ENCODE measurements at regions not wholly inside any gene's neighbourhood (a gene's known extent, or its start where the extent isn't known, plus 50 kb on each side); places are given as distances from the start of the nearest gene placed in this dataset.

DNA sequence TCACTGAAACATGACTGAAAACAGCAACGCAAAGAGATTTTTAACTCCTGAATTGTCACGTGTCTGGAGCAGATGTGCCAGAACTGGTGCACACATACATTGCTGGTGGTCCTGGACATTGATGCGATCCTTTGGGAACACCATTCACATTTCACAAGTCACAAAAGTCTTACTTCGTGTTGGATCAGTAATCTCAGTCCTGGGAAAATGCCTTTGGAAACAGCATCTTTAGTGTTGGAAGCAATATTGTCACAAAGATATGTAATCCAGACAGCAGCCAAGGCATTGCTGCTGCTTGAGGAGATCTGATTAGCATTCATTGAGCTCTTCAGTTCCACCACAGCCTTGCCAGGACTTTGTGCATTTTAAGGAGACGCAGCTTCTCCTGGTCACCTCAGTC is 126.2 kb upstream of the SH3BP4 start:
- no peaks in the 10 kb centered on the region for H3K36me3 Mint-ChIP-seq
- DNase-seq (ENCODE audit: low spot score in 2 of 2) (no peak), ATAC-seq (no peak)
- H3K27ac Mint-ChIP-seq, result no peak overlapping the region
- H3K9me3 Mint-ChIP-seq, result no peaks in the 10 kb centered on the region

- Mint-ChIP-seq H3K36me3 (no peaks in the 10 kb centered on the region), H3K9me3 (no peaks in the 10 kb centered on the region), H3K27ac (no peak overlapping the region)
- no peak for DNase-seq (ENCODE audit: low spot score in 2 of 2)
- no peak for ATAC-seq
Measured at GRCh38 chr2:234823877-234824376, 127.9 kb upstream of the SH3BP4 start.

GRCh38 chr2:234823196-234823876 is 128.5 kb upstream of the SH3BP4 start:
- ATAC-seq, result no peak
- no peak for DNase-seq (ENCODE audit: low spot score in 2 of 2)
- no peaks in the 10 kb centered on the region for H3K36me3 Mint-ChIP-seq
- H3K9me3 Mint-ChIP-seq, result no peaks in the 10 kb centered on the region
- H3K27ac Mint-ChIP-seq, result no peak overlapping the region

- Mint-ChIP-seq H3K9me3 (no peaks in the 10 kb centered on the region), H3K36me3 (no peaks in the 10 kb centered on the region), H3K27ac (no peak overlapping the region)
- ATAC-seq, result no peak
- no peak for DNase-seq (ENCODE audit: low spot score in 2 of 2)
Measured at GRCh38 chr2:234821946-234822475, 129.8 kb upstream of the SH3BP4 start.

DNA sequence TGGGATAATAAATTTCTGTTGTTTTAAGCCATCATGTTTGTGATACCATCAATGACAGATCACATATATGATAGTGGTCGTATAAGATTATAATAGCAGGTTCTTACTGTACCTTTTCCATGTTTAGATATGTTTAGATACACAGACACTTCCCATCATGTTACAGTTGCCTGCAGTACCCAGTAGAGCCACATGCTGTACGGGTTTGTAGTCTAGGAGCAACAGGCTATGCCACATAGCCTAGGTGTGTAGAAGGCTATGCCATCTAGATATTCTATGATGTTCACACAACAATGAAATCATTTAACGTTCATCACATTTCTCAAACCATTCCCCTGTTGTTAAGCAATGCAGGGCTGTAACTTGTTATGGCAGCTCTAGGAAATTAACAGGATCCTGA is 132.9 kb upstream of the SH3BP4 start:
- ATAC-seq (no peak), DNase-seq (ENCODE audit: low spot score in 2 of 2) (no peak)
- H3K27ac Mint-ChIP-seq, result no peak overlapping the region
- no peaks in the 10 kb centered on the region for H3K9me3 Mint-ChIP-seq
- H3K36me3 Mint-ChIP-seq, result no peaks in the 10 kb centered on the region

DNA sequence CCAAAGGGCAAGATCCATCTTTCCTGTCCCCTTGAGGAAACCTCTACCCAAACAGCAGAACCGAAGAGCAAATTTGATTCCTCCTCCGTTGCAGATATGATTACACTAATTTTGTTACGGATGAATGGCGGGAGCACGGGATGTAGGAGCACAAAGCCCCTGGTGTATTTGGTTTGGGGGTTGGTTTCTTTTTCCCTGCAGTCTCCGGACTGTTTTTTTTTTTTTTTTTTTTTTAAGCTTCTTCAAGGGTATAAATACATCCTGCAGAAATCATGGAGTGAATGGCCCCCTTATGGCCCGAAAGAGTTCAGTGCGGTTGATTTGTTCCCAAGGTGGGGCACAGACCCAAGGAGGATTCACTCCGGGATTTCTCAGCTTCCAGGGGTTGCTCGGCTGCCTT is 135.3 kb upstream of the SH3BP4 start:
- H3K9me3 Mint-ChIP-seq, result no peaks in the 10 kb centered on the region
- H3K36me3 Mint-ChIP-seq, result no peaks in the 10 kb centered on the region
- ATAC-seq (no peak), DNase-seq (ENCODE audit: low spot score in 2 of 2) (no peak)
- no peak overlapping the region for H3K27ac Mint-ChIP-seq

- H3K9me3 Mint-ChIP-seq, result no peaks in the 10 kb centered on the region
- no peak overlapping the region for H3K27ac Mint-ChIP-seq
- H3K36me3 Mint-ChIP-seq, result no peaks in the 10 kb centered on the region
- no peak for DNase-seq (ENCODE audit: low spot score in 2 of 2)
- no peak for ATAC-seq
Measured at GRCh38 chr2:234816056-234816455, 135.8 kb upstream of the SH3BP4 start.

DNA sequence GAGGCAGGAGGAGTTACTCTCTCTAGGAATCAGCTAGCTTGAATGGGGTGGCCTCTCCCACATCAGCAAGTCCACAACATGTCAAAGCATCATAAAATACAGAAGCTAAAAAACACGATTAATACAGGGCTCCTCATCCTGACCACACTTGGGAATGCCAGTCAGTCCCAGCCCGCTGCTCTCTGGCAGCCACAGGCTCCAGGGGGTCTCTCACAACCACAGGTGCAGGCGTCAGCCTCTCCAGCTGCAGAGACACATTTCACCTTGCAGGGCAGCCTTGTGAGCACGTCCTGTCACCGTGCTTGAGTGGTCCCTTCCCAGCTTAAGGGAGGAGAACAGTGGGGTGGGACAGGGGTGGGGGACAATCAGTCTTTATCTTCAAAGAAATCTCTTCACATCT is 137.4 kb upstream of the SH3BP4 start:
- no peak for DNase-seq (ENCODE audit: low spot score in 2 of 2)
- ATAC-seq, result no peak
- Mint-ChIP-seq H3K27ac (no peak overlapping the region), H3K9me3 (no peaks in the 10 kb centered on the region), H3K36me3 (no peaks in the 10 kb centered on the region)

DNA sequence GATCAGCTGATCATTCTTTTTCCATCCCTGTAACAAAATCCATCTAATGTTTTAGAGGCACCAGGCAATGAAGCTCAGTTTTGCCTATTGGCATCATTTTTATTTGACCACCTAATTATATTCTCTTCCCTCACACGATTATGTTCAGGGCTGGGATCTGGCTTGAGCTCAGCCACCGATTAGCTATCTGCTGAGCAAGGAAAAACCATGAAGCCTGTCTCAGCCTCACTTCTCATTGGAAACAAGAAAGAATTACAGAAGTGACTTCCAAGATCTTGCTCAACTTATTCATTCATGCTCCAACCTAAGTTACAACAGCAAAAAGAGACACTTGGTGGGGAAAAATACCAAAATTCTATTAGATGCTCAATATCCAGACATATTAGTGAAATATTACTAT is 139.0 kb upstream of the SH3BP4 start:
- DNase-seq (ENCODE audit: low spot score in 2 of 2), result no peak
- no peaks in the 10 kb centered on the region for H3K9me3 Mint-ChIP-seq
- no peak for ATAC-seq
- no peaks in the 10 kb centered on the region for H3K36me3 Mint-ChIP-seq
- H3K27ac Mint-ChIP-seq, result no peak overlapping the region

DNA sequence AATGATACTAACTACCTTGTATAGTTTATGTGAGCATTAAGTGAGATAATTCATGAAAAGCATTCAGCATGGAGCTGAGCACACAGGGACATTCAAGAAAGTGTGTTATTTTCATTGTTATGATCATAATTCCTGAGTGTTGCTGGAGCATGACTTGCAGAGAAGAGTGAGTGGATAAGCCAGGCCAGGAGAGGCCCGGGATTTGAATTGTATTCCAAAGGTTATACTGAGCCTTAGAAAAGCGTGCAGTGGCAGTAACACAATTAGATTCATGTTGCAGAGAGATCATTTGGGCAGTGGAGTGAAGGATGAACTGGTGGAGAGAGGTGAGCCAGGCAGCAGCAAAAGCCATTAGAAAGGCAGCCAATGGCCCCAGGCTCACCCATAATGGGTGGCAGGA is 142.9 kb upstream of the SH3BP4 start:
- Mint-ChIP-seq H3K9me3 (no peaks in the 10 kb centered on the region), H3K27ac (no peak overlapping the region), H3K36me3 (no peaks in the 10 kb centered on the region)
- ATAC-seq, result no peak
- DNase-seq (ENCODE audit: low spot score in 2 of 2), result no peak

DNA sequence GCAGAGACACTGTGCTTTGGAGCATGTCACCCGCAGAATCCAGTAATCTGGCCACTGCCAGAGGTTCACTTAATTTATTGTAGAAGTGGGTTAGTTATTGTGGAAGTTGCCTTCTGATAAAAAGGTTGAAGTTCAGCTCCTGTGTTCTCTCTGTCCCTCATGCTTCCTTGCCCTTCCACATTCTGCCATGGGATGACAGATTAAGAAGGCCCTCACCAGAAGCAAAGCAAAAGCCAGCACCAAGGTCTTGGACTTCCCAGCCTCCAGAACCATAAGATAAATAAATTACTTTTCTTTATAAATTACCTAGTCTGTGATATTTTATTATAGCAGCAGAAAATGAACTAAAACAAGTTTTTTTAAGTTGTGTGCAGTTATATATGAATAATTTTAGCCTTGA is 145.0 kb upstream of the SH3BP4 start:
- no peaks in the 10 kb centered on the region for H3K36me3 Mint-ChIP-seq

DNA sequence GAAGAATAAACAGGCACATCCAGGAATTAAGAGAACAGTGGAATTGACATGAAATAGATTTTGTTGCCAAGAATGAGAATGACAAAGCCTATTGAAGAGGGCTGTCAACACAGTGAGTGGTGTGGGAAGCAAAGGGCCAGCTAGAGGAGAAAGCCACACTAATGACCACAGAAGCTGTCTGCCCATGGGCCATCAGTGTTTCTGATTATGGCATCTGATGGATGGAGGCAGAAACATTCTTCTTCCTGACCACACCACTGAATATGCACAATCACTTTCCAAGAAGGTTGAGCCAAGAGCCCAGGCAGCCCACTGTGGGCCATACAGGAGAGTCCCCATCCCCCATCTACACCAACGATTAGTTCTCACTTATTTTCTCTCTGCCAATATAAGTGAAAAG is 146.0 kb upstream of the SH3BP4 start:
- DNase-seq (ENCODE audit: low spot score in 2 of 2) (no peak), ATAC-seq (no peak)
- no peaks in the 10 kb centered on the region for H3K36me3 Mint-ChIP-seq
- H3K27ac Mint-ChIP-seq, result no peak overlapping the region
- no peaks in the 10 kb centered on the region for H3K9me3 Mint-ChIP-seq

More for the DNA sequence above, 145.0 kb upstream of the SH3BP4 start:
- ATAC-seq (no peak), DNase-seq (ENCODE audit: low spot score in 2 of 2) (no peak)
- no peak overlapping the region for H3K27ac Mint-ChIP-seq
- H3K9me3 Mint-ChIP-seq, result no peaks in the 10 kb centered on the region

DNA sequence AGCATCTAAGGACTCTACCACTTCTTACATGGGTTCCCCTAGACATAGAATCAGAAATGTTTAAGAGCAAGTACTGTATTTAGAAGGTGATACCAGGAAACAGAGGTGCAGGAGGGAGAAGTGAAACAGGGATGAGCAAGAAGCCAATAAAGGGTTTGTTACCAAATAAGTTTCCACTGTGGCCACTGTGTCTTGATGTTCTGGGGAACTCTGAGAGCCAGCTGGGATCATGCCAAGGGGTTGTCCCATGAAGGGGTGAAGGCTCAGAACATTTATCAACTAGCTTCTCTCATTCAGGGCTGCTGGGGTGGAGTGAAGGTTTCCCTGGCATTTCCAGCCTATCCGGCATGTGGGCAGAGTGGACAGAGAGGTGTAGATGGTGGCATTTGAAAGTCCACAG is 147.1 kb upstream of the SH3BP4 start:
- H3K9me3 Mint-ChIP-seq, result no peaks in the 10 kb centered on the region
- no peak for DNase-seq (ENCODE audit: low spot score in 2 of 2)
- no peak for ATAC-seq
- no peak overlapping the region for H3K27ac Mint-ChIP-seq
- no peaks in the 10 kb centered on the region for H3K36me3 Mint-ChIP-seq

GRCh38 chr2:234802845-234803171 is 149.0 kb upstream of the SH3BP4 start:
- Mint-ChIP-seq H3K36me3 (no peaks in the 10 kb centered on the region), H3K9me3 (no peaks in the 10 kb centered on the region), H3K27ac (no peak overlapping the region)
- DNase-seq (ENCODE audit: low spot score in 2 of 2) (no peak), ATAC-seq (no peak)

GRCh38 chr2:234802071-234802844 is 149.6 kb upstream of the SH3BP4 start:
- Mint-ChIP-seq H3K36me3 (no peaks in the 10 kb centered on the region), H3K27ac (no peak overlapping the region), H3K9me3 (no peaks in the 10 kb centered on the region)
- DNase-seq (ENCODE audit: low spot score in 2 of 2) (no peak), ATAC-seq (no peak)

GRCh38 chr2:234797566-234798250 is 154.1 kb upstream of the SH3BP4 start:
- ATAC-seq, result no peak
- Mint-ChIP-seq H3K27ac (no peak overlapping the region), H3K36me3 (no peaks in the 10 kb centered on the region), H3K9me3 (no peaks in the 10 kb centered on the region)
- no peak for DNase-seq (ENCODE audit: low spot score in 2 of 2)

GRCh38 chr2:234796045-234796591 is 155.7 kb upstream of the SH3BP4 start:
- no peaks in the 10 kb centered on the region for H3K9me3 Mint-ChIP-seq
- DNase-seq (ENCODE audit: low spot score in 2 of 2) (no peak), ATAC-seq (no peak)
- no peak overlapping the region for H3K27ac Mint-ChIP-seq
- no peaks in the 10 kb centered on the region for H3K36me3 Mint-ChIP-seq

Measured in activated naive CD4-positive, alpha-beta T cell treated with anti-CD3 and anti-CD28 coated beads, Interleukin-2, amount 50 U/mL, for 72 hours (primary cell).